ENCODE measurements at regions not wholly inside any gene's neighbourhood (a gene's known extent, or its start where the extent isn't known, plus 50 kb on each side); places are given as distances from the start of the nearest gene placed in this dataset.

- H3K27ac ChIP-seq, result no peak overlapping the region
- no peak overlapping the region for H3K4me3 ChIP-seq
- no peaks in the 10 kb centered on the region for H3K27me3 ChIP-seq
- intact Hi-C loops (cut with DNase I), result no loop called here
- H3K9me3 ChIP-seq, result no peaks in the 10 kb centered on the region
- no peak for DNase-seq (ENCODE audit: extremely low spot score in 2 of 2)
- TF ChIP-seq POLR2AphosphoS5 (IDR thresholded peaks at IDR 0.05; ENCODE audit: insufficient read depth in 1 of 2, low read depth in 1 of 2) (no peak), POLR2A (IDR thresholded peaks at IDR 0.05) (no peak)
- TF ChIP-seq, protein P1, sequence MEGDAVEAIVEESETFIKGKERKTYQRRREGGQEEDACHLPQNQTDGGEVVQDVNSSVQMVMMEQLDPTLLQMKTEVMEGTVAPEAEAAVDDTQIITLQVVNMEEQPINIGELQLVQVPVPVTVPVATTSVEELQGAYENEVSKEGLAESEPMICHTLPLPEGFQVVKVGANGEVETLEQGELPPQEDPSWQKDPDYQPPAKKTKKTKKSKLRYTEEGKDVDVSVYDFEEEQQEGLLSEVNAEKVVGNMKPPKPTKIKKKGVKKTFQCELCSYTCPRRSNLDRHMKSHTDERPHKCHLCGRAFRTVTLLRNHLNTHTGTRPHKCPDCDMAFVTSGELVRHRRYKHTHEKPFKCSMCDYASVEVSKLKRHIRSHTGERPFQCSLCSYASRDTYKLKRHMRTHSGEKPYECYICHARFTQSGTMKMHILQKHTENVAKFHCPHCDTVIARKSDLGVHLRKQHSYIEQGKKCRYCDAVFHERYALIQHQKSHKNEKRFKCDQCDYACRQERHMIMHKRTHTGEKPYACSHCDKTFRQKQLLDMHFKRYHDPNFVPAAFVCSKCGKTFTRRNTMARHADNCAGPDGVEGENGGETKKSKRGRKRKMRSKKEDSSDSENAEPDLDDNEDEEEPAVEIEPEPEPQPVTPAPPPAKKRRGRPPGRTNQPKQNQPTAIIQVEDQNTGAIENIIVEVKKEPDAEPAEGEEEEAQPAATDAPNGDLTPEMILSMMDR (IDR thresholded peaks at IDR 0.05), result no peak
- H3K36me3 ChIP-seq, result no peaks in the 10 kb centered on the region
- H3K4me1 ChIP-seq, result no peaks in the 10 kb centered on the region
Measured at GRCh38 chr4:41322617-41323016, 65.9 kb downstream of the UCHL1 start.

GRCh38 chr4:41323179-41323578 is 66.5 kb downstream of the UCHL1 start:
- no peak overlapping the region for H3K27ac ChIP-seq
- DNase-seq (ENCODE audit: extremely low spot score in 2 of 2), result no peak
- no peaks in the 10 kb centered on the region for H3K4me1 ChIP-seq
- TF ChIP-seq POLR2AphosphoS5 (IDR thresholded peaks at IDR 0.05; ENCODE audit: insufficient read depth in 1 of 2, low read depth in 1 of 2) (no peak), POLR2A (IDR thresholded peaks at IDR 0.05) (no peak)
- TF ChIP-seq, protein P1 (IDR thresholded peaks at IDR 0.05), result no peak
- intact Hi-C loops (cut with DNase I), result no loop called here
- H3K27me3 ChIP-seq, result no peaks in the 10 kb centered on the region
- H3K4me3 ChIP-seq, result no peak overlapping the region
- H3K36me3 ChIP-seq, result no peaks in the 10 kb centered on the region
- H3K9me3 ChIP-seq, result no peaks in the 10 kb centered on the region

- no peak for TF ChIP-seq POLR2A (IDR thresholded peaks at IDR 0.05)
- TF ChIP-seq, protein P1 (IDR thresholded peaks at IDR 0.05), result no peak
- TF ChIP-seq POLR2AphosphoS5 (IDR thresholded peaks at IDR 0.05; ENCODE audit: insufficient read depth in 1 of 2, low read depth in 1 of 2), result no peak
- no peak for DNase-seq (ENCODE audit: extremely low spot score in 2 of 2)
- no peak overlapping the region for H3K4me3 ChIP-seq
- H3K9me3 ChIP-seq, result no peaks in the 10 kb centered on the region
- no peaks in the 10 kb centered on the region for H3K36me3 ChIP-seq
- no peaks in the 10 kb centered on the region for H3K27me3 ChIP-seq
- intact Hi-C loops (cut with DNase I), result no loop called here
- H3K4me1 ChIP-seq, result no peaks in the 10 kb centered on the region
- H3K27ac ChIP-seq, result no peak overlapping the region
Measured at GRCh38 chr4:41323706-41324105, 67.0 kb downstream of the UCHL1 start.

- no peak overlapping the region for H3K27ac ChIP-seq
- no peak overlapping the region for H3K4me3 ChIP-seq
- H3K36me3 ChIP-seq, result no peaks in the 10 kb centered on the region
- no peaks in the 10 kb centered on the region for H3K4me1 ChIP-seq
- H3K27me3 ChIP-seq, result no peaks in the 10 kb centered on the region
- TF ChIP-seq POLR2A (IDR thresholded peaks at IDR 0.05), result no peak
- no peak for TF ChIP-seq POLR2AphosphoS5 (IDR thresholded peaks at IDR 0.05; ENCODE audit: insufficient read depth in 1 of 2, low read depth in 1 of 2)
- intact Hi-C loops (cut with DNase I), result no loop called here
- DNase-seq (ENCODE audit: extremely low spot score in 2 of 2), result no peak
- H3K9me3 ChIP-seq, result no peaks in the 10 kb centered on the region
Measured at GRCh38 chr4:41324861-41325260, 68.1 kb downstream of the UCHL1 start.

DNA sequence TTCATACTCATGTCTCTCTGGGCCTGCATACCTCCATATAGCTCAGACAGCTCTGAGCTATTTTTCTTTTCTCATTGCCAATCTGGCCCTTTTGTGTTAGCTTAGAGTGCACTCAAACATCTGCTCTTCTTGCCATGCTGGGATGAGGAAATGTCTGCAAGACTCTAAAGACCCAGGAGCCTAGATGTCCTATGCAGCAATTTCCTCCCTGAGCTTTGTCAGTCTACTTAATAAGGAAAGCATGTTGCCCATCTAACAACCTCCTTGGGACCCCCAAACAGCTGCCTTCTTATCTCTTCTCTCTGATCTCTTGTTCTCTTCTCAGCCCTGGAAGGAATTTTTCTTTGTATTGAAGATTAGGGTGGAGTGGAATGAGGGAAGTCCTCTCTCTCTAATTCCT is 69.2 kb downstream of the UCHL1 start:
- Histone ChIP-seq H3K4me1 (no peaks in the 10 kb centered on the region), H3K27me3 (no peaks in the 10 kb centered on the region), H3K36me3 (no peaks in the 10 kb centered on the region), H3K27ac (no peak overlapping the region), H3K4me3 (no peak overlapping the region), H3K9me3 (no peaks in the 10 kb centered on the region)
- no peak for DNase-seq (ENCODE audit: extremely low spot score in 2 of 2)
- intact Hi-C loops (cut with DNase I), result no loop called here
- TF ChIP-seq POLR2A (IDR thresholded peaks at IDR 0.05), result no peak
- TF ChIP-seq POLR2AphosphoS5 (IDR thresholded peaks at IDR 0.05; ENCODE audit: insufficient read depth in 1 of 2, low read depth in 1 of 2), result no peak
- TF ChIP-seq, protein P1 (IDR thresholded peaks at IDR 0.05), result no peak

DNA sequence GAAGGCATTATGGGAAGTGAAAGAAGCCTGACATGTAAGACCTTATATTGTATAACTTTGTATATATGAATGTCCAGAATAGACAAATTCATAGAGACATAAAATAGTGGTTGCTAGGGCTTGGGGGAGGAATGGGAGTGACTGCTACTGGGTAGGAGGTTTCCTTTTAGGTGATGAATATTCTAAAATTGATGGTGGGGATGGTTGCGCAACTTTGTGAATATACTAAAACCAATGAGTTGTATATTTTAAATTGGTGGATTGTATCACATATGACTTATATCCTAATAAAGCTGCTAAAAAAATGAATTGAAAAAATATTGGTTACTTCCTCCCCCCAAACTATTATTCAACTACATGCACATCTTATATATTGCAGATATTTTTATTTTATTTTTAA is 70.0 kb downstream of the UCHL1 start:
- H3K27me3 ChIP-seq, result no peaks in the 10 kb centered on the region
- no peak for DNase-seq (ENCODE audit: extremely low spot score in 2 of 2)
- H3K36me3 ChIP-seq, result no peaks in the 10 kb centered on the region
- TF ChIP-seq, protein P1 (IDR thresholded peaks at IDR 0.05), result no peak
- no peak for TF ChIP-seq POLR2A (IDR thresholded peaks at IDR 0.05)
- no peak for TF ChIP-seq POLR2AphosphoS5 (IDR thresholded peaks at IDR 0.05; ENCODE audit: insufficient read depth in 1 of 2, low read depth in 1 of 2)
- intact Hi-C loops (cut with DNase I), result no loop called here
- no peak overlapping the region for H3K27ac ChIP-seq
- no peak overlapping the region for H3K4me3 ChIP-seq
- no peaks in the 10 kb centered on the region for H3K9me3 ChIP-seq
- no peaks in the 10 kb centered on the region for H3K4me1 ChIP-seq

All from vagina (tissue), 2 donors.